Liver (tissue), 8 donors: ENCODE measurements at regions not wholly inside any gene's neighbourhood (a gene's known extent, or its start where the extent isn't known, plus 50 kb on each side); places are given as distances from the start of the nearest gene placed in this dataset.

Source experiments
- DNase-seq: peaks from one replicate; pipeline ENCODE4 v3.0.0-alpha.2; 2017; ENCODE audit warnings: low spot score
- H3K27ac ChIP-seq, 2 donors: one replicate each; pipeline ENCODE4 v1.7.0; 2013; ENCODE audit warnings: inconsistent platforms in 2 of 2, low read length in 2 of 2, control low read depth in 1 of 2, low read depth in 1 of 2, mild to moderate bottlenecking in 1 of 2
- H3K27me3 ChIP-seq, 4 donors: one replicate each; pipeline versions ENCODE4 v1.6.1 to v1.7.0; 2013; ENCODE audit warnings: low read length in 3 of 4, inconsistent platforms in 1 of 4, mild to moderate bottlenecking in 1 of 4, moderate library complexity in 1 of 4; ENCODE audit not compliant: control insufficient read depth in 4 of 4, insufficient read depth in 4 of 4
- H3K36me3 ChIP-seq, 4 donors: one replicate each; pipeline versions ENCODE4 v1.6.1 to v1.7.0; 2013; ENCODE audit warnings: low read length in 3 of 4, mild to moderate bottlenecking in 3 of 4, low read depth in 1 of 4, moderate library complexity in 1 of 4; ENCODE audit not compliant: control insufficient read depth in 4 of 4, insufficient read depth in 3 of 4
- H3K4me1 ChIP-seq, 4 donors: one replicate each; pipeline versions ENCODE4 v1.6.1 to v1.7.0; 2013; ENCODE audit warnings: low read length in 3 of 4, mild to moderate bottlenecking in 3 of 4, moderate library complexity in 1 of 4; ENCODE audit not compliant: control insufficient read depth in 4 of 4, insufficient read depth in 4 of 4
- H3K4me3 ChIP-seq, 3 donors: one replicate each; pipeline versions ENCODE4 v1.6.1 to v1.7.0; 2013; ENCODE audit warnings: low read length in 3 of 3, control low read depth in 1 of 3, low read depth in 1 of 3, mild to moderate bottlenecking in 1 of 3
- H3K9ac ChIP-seq, 2 donors: one replicate each; pipeline ENCODE4 v1.7.0; 2013; ENCODE audit warnings: low read length in 2 of 2, mild to moderate bottlenecking in 2 of 2, moderate library complexity in 2 of 2, control low read depth in 1 of 2, low read depth in 1 of 2
- H3K9me3 ChIP-seq, 4 donors: one replicate each; pipeline versions ENCODE4 v1.6.1 to v1.7.0; 2013; ENCODE audit warnings: low read length in 3 of 4; ENCODE audit not compliant: control insufficient read depth in 4 of 4
- EGR1 ChIP-seq, 2 donors: IDR thresholded peaks; 2 replicates each; pipeline ENCODE4 v1.6.1; 2016 to 2018; ENCODE audit warnings: antibody characterized with exemption in 2 of 2, low read depth in 2 of 2
- FOXA1 ChIP-seq: IDR thresholded peaks from 2 replicates; pipeline ENCODE4 v1.6.1; 2016; ENCODE audit warnings: antibody characterized with exemption
- FOXA2 ChIP-seq: IDR thresholded peaks from 2 replicates; pipeline ENCODE4 v1.6.1; 2016; ENCODE audit warnings: antibody characterized with exemption
- GABPA ChIP-seq, 2 donors: IDR thresholded peaks in 1 of 2; conservative IDR thresholded peaks in 1 of 2; 2 replicates each; pipeline ENCODE4 v1.6.1; 2016; ENCODE audit warnings: antibody characterized with exemption in 2 of 2, mild to moderate bottlenecking in 1 of 2, moderate library complexity in 1 of 2
- HNF4A ChIP-seq, 2 donors: conservative IDR thresholded peaks; 2 replicates each; pipeline ENCODE4 v1.6.1; 2016; ENCODE audit warnings: antibody characterized with exemption in 2 of 2, mild to moderate bottlenecking in 2 of 2
- HNF4G ChIP-seq: IDR thresholded peaks from 2 replicates; pipeline ENCODE4 v1.6.1; 2016; ENCODE audit warnings: antibody characterized with exemption
- JUND ChIP-seq, 2 donors: IDR thresholded peaks; 2 replicates each; pipeline ENCODE4 v1.6.1; 2016; ENCODE audit warnings: antibody characterized with exemption in 2 of 2
- NR2F2 ChIP-seq: IDR thresholded peaks from 2 replicates; pipeline ENCODE4 v1.6.1; 2016; ENCODE audit warnings: antibody characterized with exemption
- RAD21 ChIP-seq, 2 donors: IDR thresholded peaks; 2 replicates each; pipeline ENCODE4 v1.6.1; 2016; ENCODE audit warnings: antibody characterized with exemption in 2 of 2, mild to moderate bottlenecking in 2 of 2
- RXRA ChIP-seq, 2 donors: IDR thresholded peaks; 2 replicates each; pipeline ENCODE4 v1.6.1; 2017 to 2018; ENCODE audit warnings: antibody characterized with exemption in 2 of 2, mild to moderate bottlenecking in 1 of 2
- SP1 ChIP-seq: IDR thresholded peaks from 2 replicates; pipeline ENCODE4 v1.6.1; 2018; ENCODE audit warnings: antibody characterized with exemption, mild to moderate bottlenecking
- TAF1 ChIP-seq: conservative IDR thresholded peaks from 2 replicates; pipeline ENCODE4 v1.6.1; 2016; ENCODE audit warnings: antibody characterized with exemption, mild to moderate bottlenecking
- YY1 ChIP-seq: IDR thresholded peaks from 2 replicates; pipeline ENCODE4 v1.6.1; 2016; ENCODE audit warnings: antibody characterized with exemption, mild to moderate bottlenecking
- WGBS: extraction: QIAGEN DNeasy Blood & Tissue Kit; methylation state at CpG from one replicate; pipeline ENCODE4 v1.1.7; 2013; 5-methylcytosine and 5-hydroxymethylcytosine counted together
- TF ChIP-seq, protein P1 (sequence below): IDR thresholded peaks from 2 replicates; pipeline ENCODE4 v1.6.1; 2016; ENCODE audit warnings: antibody characterized with exemption, mild to moderate bottlenecking
- TF ChIP-seq, protein P2 (sequence below): IDR thresholded peaks from 2 replicates; pipeline ENCODE4 v1.6.1; 2016; ENCODE audit warnings: antibody characterized with exemption
- TF ChIP-seq, protein P3 (sequence below): IDR thresholded peaks from 2 replicates; pipeline ENCODE4 v1.6.1; 2016; ENCODE audit warnings: antibody characterized with exemption
- TF ChIP-seq, protein P4 (sequence below): IDR thresholded peaks from 2 replicates; pipeline ENCODE4 v1.6.1; 2016; ENCODE audit warnings: antibody characterized with exemption
- TF ChIP-seq, protein P5 (sequence below): fragments of 150-350 bp; IDR thresholded peaks from 2 replicates; pipeline ENCODE4 v1.5.1; 2017; ENCODE audit warnings: improper control_type of control experiment, low read depth, low read length; ENCODE audit not compliant: missing input control
- donor health status: healthy.
- donor health status: healthy.
- donor health status: healthy.
- donor health status: healthy.
- donor health status: healthy.

DNA sequence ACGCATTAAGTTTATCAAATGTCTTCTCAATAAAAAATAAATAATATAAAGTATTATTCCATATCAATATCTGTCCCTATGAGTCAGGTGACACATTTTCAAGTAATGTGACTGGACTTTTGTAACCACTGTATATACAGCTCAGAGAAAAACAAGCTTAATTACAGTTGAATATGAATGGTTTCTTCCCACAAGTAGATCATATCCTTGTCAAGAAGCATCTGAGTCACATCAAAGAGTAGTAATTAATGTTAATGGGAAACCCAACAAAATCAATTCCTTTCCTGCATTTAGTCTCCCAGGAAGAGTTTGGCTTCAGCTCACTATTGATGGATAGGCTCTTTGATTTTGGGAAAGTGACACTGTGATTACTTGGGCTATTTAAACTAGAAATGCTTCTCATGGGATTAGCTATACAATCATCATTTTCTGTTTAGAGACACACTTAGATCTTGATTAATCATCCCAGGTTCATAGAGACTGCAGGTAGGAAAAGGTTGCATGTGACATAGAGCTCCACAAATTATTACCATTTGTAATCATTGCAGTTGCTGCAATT is 292.9 kb downstream of the GABRG2 start:
- H3K4me3 ChIP-seq, result no peak overlapping the region
- no peaks in the 10 kb centered on the region for H3K9me3 ChIP-seq
- no peaks in the 10 kb centered on the region for H3K36me3 ChIP-seq
- H3K4me1 ChIP-seq, result no peaks in the 10 kb centered on the region
- WGBS, result 25% methylated on average over 1 of the region's 1 CpG
- TF ChIP-seq GABPA (IDR thresholded peaks at IDR 0.05 in 1 of 2, conservative IDR thresholded peaks at IDR 0.05 in 1 of 2) (no peak), TAF1 (no peak)
- H3K9ac ChIP-seq, result no peak overlapping the region
- H3K27me3 ChIP-seq, result no peaks in the 10 kb centered on the region
- no peak for DNase-seq
- no peak overlapping the region for H3K27ac ChIP-seq

DNA sequence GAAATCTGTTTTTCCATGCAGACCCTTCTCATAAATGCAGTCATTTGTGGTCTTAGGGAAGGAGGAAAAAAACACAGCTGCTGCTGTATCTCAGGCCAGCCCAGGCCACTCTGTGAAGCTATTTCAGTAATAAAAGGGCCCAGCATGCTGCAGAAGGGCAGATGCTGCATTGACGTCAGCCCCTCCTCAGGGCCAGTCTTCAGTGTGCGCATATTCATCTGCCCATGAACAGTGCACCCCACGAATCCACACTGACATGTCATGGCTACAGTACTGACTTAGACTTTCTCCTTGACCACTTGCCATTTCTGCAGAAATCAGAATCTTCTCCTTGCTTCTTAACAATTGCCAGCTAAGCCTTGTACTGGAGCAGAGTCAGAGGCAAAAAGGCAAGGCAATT is 304.7 kb downstream of the GABRG2 start:
- Histone ChIP-seq H3K9ac (no peak overlapping the region), H3K4me1 (no peaks in the 10 kb centered on the region), H3K36me3 (no peaks in the 10 kb centered on the region), H3K27ac (no peak overlapping the region), H3K27me3 (no peaks in the 10 kb centered on the region), H3K4me3 (no peak overlapping the region), H3K9me3 (peaks cover 0 to 4% (median 2%) of the 10 kb centered on the region in 4 donors)
- TF ChIP-seq, protein P1, sequence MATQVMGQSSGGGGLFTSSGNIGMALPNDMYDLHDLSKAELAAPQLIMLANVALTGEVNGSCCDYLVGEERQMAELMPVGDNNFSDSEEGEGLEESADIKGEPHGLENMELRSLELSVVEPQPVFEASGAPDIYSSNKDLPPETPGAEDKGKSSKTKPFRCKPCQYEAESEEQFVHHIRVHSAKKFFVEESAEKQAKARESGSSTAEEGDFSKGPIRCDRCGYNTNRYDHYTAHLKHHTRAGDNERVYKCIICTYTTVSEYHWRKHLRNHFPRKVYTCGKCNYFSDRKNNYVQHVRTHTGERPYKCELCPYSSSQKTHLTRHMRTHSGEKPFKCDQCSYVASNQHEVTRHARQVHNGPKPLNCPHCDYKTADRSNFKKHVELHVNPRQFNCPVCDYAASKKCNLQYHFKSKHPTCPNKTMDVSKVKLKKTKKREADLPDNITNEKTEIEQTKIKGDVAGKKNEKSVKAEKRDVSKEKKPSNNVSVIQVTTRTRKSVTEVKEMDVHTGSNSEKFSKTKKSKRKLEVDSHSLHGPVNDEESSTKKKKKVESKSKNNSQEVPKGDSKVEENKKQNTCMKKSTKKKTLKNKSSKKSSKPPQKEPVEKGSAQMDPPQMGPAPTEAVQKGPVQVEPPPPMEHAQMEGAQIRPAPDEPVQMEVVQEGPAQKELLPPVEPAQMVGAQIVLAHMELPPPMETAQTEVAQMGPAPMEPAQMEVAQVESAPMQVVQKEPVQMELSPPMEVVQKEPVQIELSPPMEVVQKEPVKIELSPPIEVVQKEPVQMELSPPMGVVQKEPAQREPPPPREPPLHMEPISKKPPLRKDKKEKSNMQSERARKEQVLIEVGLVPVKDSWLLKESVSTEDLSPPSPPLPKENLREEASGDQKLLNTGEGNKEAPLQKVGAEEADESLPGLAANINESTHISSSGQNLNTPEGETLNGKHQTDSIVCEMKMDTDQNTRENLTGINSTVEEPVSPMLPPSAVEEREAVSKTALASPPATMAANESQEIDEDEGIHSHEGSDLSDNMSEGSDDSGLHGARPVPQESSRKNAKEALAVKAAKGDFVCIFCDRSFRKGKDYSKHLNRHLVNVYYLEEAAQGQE, result no peak
- TF ChIP-seq EGR1 (IDR thresholded peaks at IDR 0.05; ENCODE audit: low read depth in 2 of 2) (no peak), HNF4A (conservative IDR thresholded peaks at IDR 0.05) (no peak), HNF4G (no peak), NR2F2 (no peak), RAD21 (IDR thresholded peaks at IDR 0.05) (no peak), TAF1 (no peak), FOXA2 (no peak), GABPA (IDR thresholded peaks at IDR 0.05 in 1 of 2, conservative IDR thresholded peaks at IDR 0.05 in 1 of 2) (no peak), YY1 (no peak), FOXA1 (no peak), RXRA (IDR thresholded peaks at IDR 0.05) (no peak), SP1 (no peak), JUND (IDR thresholded peaks at IDR 0.05) (no peak)
- TF ChIP-seq, protein P2, sequence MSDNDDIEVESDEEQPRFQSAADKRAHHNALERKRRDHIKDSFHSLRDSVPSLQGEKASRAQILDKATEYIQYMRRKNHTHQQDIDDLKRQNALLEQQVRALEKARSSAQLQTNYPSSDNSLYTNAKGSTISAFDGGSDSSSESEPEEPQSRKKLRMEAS, result no peak
- TF ChIP-seq, protein P3, sequence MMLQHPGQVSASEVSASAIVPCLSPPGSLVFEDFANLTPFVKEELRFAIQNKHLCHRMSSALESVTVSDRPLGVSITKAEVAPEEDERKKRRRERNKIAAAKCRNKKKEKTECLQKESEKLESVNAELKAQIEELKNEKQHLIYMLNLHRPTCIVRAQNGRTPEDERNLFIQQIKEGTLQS, result no peak
- TF ChIP-seq, protein P4, sequence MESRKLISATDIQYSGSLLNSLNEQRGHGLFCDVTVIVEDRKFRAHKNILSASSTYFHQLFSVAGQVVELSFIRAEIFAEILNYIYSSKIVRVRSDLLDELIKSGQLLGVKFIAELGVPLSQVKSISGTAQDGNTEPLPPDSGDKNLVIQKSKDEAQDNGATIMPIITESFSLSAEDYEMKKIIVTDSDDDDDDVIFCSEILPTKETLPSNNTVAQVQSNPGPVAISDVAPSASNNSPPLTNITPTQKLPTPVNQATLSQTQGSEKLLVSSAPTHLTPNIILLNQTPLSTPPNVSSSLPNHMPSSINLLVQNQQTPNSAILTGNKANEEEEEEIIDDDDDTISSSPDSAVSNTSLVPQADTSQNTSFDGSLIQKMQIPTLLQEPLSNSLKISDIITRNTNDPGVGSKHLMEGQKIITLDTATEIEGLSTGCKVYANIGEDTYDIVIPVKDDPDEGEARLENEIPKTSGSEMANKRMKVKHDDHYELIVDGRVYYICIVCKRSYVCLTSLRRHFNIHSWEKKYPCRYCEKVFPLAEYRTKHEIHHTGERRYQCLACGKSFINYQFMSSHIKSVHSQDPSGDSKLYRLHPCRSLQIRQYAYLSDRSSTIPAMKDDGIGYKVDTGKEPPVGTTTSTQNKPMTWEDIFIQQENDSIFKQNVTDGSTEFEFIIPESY, result no peak
- TF ChIP-seq, protein P5, sequence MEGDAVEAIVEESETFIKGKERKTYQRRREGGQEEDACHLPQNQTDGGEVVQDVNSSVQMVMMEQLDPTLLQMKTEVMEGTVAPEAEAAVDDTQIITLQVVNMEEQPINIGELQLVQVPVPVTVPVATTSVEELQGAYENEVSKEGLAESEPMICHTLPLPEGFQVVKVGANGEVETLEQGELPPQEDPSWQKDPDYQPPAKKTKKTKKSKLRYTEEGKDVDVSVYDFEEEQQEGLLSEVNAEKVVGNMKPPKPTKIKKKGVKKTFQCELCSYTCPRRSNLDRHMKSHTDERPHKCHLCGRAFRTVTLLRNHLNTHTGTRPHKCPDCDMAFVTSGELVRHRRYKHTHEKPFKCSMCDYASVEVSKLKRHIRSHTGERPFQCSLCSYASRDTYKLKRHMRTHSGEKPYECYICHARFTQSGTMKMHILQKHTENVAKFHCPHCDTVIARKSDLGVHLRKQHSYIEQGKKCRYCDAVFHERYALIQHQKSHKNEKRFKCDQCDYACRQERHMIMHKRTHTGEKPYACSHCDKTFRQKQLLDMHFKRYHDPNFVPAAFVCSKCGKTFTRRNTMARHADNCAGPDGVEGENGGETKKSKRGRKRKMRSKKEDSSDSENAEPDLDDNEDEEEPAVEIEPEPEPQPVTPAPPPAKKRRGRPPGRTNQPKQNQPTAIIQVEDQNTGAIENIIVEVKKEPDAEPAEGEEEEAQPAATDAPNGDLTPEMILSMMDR, result no peak
- WGBS, result 49% methylated on average over 3 of the region's 3 CpGs
- no peak for DNase-seq
